ENCODE measurements at regions not wholly inside any gene's neighbourhood (a gene's known extent, or its start where the extent isn't known, plus 50 kb on each side); places are given as distances from the start of the nearest gene placed in this dataset.

DNA sequence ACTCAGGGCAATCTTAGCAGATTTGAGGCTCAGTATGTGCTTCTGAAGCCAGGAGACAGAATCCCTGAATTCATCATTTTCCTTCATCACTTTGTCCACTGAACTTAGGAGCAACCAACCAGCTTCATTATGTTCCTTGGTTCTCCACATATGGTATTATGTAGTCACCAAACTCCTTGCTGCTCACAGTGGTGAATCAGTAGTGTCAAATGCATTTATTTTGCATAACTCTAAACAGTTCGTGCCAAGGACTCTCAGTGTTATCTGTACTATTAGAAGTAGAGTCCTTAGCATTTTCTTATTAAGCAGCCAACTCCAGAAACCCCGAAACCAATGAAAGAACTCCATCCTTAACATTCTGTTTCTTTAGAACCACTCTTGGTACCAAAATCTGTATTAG is 466.9 kb upstream of the RGS6 start:
- Histone ChIP-seq H3K27me3 (no peaks in the 10 kb centered on the region), H3K36me3 (no peaks in the 10 kb centered on the region), H3K27ac (no peak overlapping the region), H3K4me3 (no peak overlapping the region), H3K4me1 (peaks cover 0 to 15% (median 0%) of the 10 kb centered on the region in 3 donors), H3K9me3 (peaks cover 0 to 16% (median 0%) of the 10 kb centered on the region in 3 donors)
- ATAC-seq = no peak
- WGBS, 2 donors (ENCODE audit: low coverage in 1 of 2) = 90 to 100% methylated on average over 1 to 2 of the region's 2 CpGs
- TF ChIP-seq EP300 (IDR thresholded peaks at IDR 0.05) = no peak
- TF ChIP-seq, protein P1, sequence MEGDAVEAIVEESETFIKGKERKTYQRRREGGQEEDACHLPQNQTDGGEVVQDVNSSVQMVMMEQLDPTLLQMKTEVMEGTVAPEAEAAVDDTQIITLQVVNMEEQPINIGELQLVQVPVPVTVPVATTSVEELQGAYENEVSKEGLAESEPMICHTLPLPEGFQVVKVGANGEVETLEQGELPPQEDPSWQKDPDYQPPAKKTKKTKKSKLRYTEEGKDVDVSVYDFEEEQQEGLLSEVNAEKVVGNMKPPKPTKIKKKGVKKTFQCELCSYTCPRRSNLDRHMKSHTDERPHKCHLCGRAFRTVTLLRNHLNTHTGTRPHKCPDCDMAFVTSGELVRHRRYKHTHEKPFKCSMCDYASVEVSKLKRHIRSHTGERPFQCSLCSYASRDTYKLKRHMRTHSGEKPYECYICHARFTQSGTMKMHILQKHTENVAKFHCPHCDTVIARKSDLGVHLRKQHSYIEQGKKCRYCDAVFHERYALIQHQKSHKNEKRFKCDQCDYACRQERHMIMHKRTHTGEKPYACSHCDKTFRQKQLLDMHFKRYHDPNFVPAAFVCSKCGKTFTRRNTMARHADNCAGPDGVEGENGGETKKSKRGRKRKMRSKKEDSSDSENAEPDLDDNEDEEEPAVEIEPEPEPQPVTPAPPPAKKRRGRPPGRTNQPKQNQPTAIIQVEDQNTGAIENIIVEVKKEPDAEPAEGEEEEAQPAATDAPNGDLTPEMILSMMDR (IDR thresholded peaks at IDR 0.05) = no peak
- TF ChIP-seq POLR2AphosphoS5 (IDR thresholded peaks at IDR 0.05) = no peak
- no peak for TF ChIP-seq POLR2A (IDR thresholded peaks at IDR 0.05)

DNA sequence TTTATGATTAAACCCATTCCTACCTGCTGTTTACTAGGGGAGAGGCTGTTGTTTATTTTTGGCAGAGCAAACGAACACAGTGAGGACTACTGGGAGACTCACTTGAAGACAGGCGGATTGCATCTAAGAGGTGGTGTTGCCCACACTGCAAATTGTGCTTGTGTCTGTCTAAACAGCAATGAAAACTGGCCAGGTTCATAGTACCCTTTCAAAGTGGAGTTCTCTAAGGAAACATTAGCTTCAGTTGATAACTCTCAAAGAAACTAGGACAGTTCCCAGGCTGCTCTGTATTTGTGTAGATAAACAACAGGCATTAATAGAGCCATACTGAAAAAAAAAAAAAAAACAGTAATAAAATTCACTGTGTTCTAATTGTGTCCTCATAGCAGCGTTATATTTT is 466.0 kb upstream of the RGS6 start:
- H3K4me1 ChIP-seq = peaks cover 0 to 15% (median 0%) of the 10 kb centered on the region in 3 donors
- 57 to 68% methylated on average over 1 of the region's 3 CpGs for WGBS, 2 donors (ENCODE audit: low coverage in 1 of 2)
- no peak overlapping the region for H3K4me3 ChIP-seq
- TF ChIP-seq EP300 (IDR thresholded peaks at IDR 0.05) (no peak), POLR2A (IDR thresholded peaks at IDR 0.05) (no peak), POLR2AphosphoS5 (IDR thresholded peaks at IDR 0.05) (no peak)
- TF ChIP-seq, protein P1 (IDR thresholded peaks at IDR 0.05) = no peak
- no peak overlapping the region for H3K27ac ChIP-seq
- no peaks in the 10 kb centered on the region for H3K36me3 ChIP-seq
- H3K9me3 ChIP-seq = peaks cover 0 to 16% (median 0%) of the 10 kb centered on the region in 3 donors
- no peaks in the 10 kb centered on the region for H3K27me3 ChIP-seq
- ATAC-seq = no peak

DNA sequence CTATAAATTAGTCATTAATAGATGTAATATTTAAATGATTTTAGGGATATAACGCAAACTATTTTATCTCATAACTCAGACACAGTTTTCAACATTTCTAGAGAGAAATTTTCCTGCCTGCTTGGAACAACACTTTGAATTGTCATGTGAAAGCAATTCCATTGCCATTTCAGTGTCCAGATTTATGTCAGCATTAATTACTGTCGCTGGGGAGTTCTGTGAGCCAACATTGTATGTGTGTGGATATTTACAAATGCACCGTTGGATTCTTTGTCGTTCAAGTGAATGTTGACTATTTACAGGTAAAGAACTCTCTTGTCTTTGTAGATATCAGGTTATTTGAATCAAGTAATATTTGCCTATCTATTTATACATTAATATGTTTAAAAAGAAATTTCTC is 465.3 kb upstream of the RGS6 start:
- WGBS, 2 donors (ENCODE audit: low coverage in 1 of 2) = 60 to 77% methylated on average over 4 of the region's 4 CpGs
- H3K27ac ChIP-seq = no peak overlapping the region
- no peak overlapping the region for H3K4me3 ChIP-seq

DNA sequence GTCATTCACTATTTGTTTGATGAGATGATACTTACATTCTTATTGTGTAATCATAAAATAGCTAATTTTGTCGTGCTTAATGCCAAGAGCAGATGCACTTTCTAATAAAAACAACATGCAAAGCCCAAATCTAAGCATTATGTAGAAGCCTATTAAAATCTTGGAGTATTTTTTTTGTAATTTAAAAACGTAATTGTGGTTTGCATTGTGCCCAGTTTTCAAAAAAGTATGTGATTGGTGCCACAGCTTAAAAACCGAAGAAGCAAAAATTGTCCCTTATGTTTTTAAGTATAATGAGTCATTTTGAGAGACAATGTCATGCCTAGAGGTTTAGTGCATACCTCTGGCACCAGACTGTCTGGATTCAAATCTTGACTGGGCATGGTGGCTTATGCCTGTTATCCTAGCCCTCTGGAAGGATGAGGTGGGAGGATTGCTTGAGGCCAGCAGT is 464.8 kb upstream of the RGS6 start:
- no peak overlapping the region for H3K4me3 ChIP-seq
- no peaks in the 10 kb centered on the region for H3K36me3 ChIP-seq
- ATAC-seq = no peak
- peaks cover 0 to 15% (median 0%) of the 10 kb centered on the region in 3 donors for H3K4me1 ChIP-seq
- peaks cover 0 to 16% (median 0%) of the 10 kb centered on the region in 3 donors for H3K9me3 ChIP-seq
- 62 to 65% methylated on average over 3 of the region's 3 CpGs for WGBS, 2 donors (ENCODE audit: low coverage in 1 of 2)
- H3K27me3 ChIP-seq = no peaks in the 10 kb centered on the region
- H3K27ac ChIP-seq = no peak overlapping the region
- TF ChIP-seq POLR2A (IDR thresholded peaks at IDR 0.05) (no peak), EP300 (IDR thresholded peaks at IDR 0.05) (no peak), POLR2AphosphoS5 (IDR thresholded peaks at IDR 0.05) (no peak)
- TF ChIP-seq, protein P1 (IDR thresholded peaks at IDR 0.05) = no peak

More for the DNA sequence above, 465.3 kb upstream of the RGS6 start:
- TF ChIP-seq POLR2A (IDR thresholded peaks at IDR 0.05) (no peak), EP300 (IDR thresholded peaks at IDR 0.05) (no peak), POLR2AphosphoS5 (IDR thresholded peaks at IDR 0.05) (no peak)
- TF ChIP-seq, protein P1 (IDR thresholded peaks at IDR 0.05) = no peak
- peaks cover 0 to 16% (median 0%) of the 10 kb centered on the region in 3 donors for H3K9me3 ChIP-seq
- H3K36me3 ChIP-seq = no peaks in the 10 kb centered on the region
- no peaks in the 10 kb centered on the region for H3K27me3 ChIP-seq
- no peak for ATAC-seq
- peaks cover 0 to 15% (median 0%) of the 10 kb centered on the region in 3 donors for H3K4me1 ChIP-seq

DNA sequence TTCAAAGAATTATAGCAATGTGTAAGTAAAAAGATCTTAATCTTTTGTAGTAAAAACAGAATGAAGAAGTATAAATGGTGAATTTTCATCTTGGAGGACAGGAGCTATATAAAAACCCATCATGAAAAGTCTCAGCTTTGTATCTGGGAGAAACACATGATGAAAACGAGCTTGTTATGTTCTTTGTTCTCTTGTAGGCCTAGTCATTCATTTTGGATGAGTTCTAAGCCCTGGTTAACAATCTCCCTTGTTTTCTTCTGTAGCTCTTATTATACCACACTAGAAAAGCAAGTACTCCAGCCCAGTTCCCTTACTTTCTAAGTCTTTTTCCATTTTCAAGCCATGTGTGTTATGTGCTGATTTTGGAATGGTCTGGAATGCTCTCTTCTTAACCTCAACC is 463.5 kb upstream of the RGS6 start:
- H3K36me3 ChIP-seq = no peaks in the 10 kb centered on the region
- no peaks in the 10 kb centered on the region for H3K27me3 ChIP-seq
- TF ChIP-seq POLR2AphosphoS5 (IDR thresholded peaks at IDR 0.05) (no peak), EP300 (IDR thresholded peaks at IDR 0.05) (no peak), POLR2A (IDR thresholded peaks at IDR 0.05) (no peak)
- TF ChIP-seq, protein P1 (IDR thresholded peaks at IDR 0.05) = no peak
- WGBS, 2 donors (ENCODE audit: low coverage in 1 of 2) = 86 to 100% methylated on average over 1 of the region's 1 CpG
- H3K27ac ChIP-seq = no peak overlapping the region
- no peak overlapping the region for H3K4me3 ChIP-seq
- no peak for ATAC-seq
- peaks cover 0 to 21% (median 0%) of the 10 kb centered on the region in 3 donors for H3K4me1 ChIP-seq
- peaks cover 0 to 8% (median 0%) of the 10 kb centered on the region in 3 donors for H3K9me3 ChIP-seq
